ENCODE measurements at regions not wholly inside any gene's neighbourhood (a gene's known extent, or its start where the extent isn't known, plus 50 kb on each side); places are given as distances from the start of the nearest gene placed in this dataset.

DNA sequence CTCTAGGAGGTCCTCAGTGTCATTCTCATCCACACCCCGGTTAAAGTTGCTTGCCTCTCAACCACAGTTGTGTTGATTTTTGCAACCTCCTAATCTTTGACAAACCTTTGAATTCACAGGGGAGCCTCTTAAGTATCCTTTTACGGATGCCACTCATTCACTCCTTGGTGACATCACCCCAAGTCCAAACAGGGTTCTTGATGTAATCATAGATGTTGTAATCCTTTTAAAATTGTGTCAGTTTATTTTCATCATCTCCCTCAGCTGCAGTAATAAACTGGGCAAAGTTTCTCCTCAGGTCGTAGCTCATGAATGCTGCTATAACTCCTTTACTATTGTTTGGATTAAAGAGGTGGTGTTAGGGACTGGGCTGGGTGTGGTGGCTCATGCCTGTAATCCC lies 637.2 kb upstream of the NUDT12 start:
- TF ChIP-seq, protein P1, sequence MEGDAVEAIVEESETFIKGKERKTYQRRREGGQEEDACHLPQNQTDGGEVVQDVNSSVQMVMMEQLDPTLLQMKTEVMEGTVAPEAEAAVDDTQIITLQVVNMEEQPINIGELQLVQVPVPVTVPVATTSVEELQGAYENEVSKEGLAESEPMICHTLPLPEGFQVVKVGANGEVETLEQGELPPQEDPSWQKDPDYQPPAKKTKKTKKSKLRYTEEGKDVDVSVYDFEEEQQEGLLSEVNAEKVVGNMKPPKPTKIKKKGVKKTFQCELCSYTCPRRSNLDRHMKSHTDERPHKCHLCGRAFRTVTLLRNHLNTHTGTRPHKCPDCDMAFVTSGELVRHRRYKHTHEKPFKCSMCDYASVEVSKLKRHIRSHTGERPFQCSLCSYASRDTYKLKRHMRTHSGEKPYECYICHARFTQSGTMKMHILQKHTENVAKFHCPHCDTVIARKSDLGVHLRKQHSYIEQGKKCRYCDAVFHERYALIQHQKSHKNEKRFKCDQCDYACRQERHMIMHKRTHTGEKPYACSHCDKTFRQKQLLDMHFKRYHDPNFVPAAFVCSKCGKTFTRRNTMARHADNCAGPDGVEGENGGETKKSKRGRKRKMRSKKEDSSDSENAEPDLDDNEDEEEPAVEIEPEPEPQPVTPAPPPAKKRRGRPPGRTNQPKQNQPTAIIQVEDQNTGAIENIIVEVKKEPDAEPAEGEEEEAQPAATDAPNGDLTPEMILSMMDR (IDR thresholded peaks at IDR 0.05; ENCODE audit: extremely low read depth in 1 of 2, insufficient read depth in 1 of 2, low read depth in 1 of 2, low read length in 2 of 2), result no peak
- TF ChIP-seq, protein P2, sequence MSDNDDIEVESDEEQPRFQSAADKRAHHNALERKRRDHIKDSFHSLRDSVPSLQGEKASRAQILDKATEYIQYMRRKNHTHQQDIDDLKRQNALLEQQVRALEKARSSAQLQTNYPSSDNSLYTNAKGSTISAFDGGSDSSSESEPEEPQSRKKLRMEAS (IDR thresholded peaks at IDR 0.05; ENCODE audit: insufficient read depth, insufficient read length), result no peak
- no peak for TF ChIP-seq GATA2 (IDR thresholded peaks at IDR 0.05; ENCODE audit: insufficient read depth, insufficient read length, low read depth, low read length)

DNA sequence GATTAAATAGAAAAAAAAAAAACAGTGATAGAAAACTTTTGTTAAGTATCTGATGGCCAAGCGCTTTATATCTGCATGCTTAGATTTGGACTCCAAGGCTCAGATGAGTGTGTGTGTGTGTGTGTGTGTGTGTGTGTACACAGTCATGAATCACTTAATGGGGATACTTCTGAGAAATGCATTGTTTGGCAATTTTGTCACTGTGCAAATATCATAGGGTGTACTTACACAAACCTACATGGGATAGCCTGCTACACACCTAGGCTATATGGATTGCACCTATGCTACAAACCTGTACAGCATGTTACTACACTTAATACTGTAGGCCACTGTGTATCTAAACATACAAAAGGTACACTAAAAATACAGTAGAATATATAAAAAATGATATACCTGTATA lies 635.6 kb upstream of the NUDT12 start:
- Histone ChIP-seq H3K27me3 (ENCODE audit: control insufficient read depth in 2 of 2, insufficient read depth in 2 of 2, low read length in 2 of 2) (no peaks in the 10 kb centered on the region), H3K9me1 (replicated peaks; ENCODE audit: control insufficient read depth, extremely low read depth, insufficient read depth, low read length) (no peaks in the 10 kb centered on the region), H4K20me1 (replicated peaks; ENCODE audit: control insufficient read depth, extremely low read depth, insufficient read depth, low read length) (no peaks in the 10 kb centered on the region), H3K4me3 (replicated peaks in 1 of 3; ENCODE audit: insufficient read depth in 1 of 3, low read depth in 1 of 3, low read length in 3 of 3) (no peak overlapping the region), H3K4me1 (ENCODE audit: control insufficient read depth, extremely low read depth, insufficient read depth, low read length) (no peaks in the 10 kb centered on the region), H3K4me2 (ENCODE audit: insufficient read depth, low read length) (no peak overlapping the region), H2AFZ (ENCODE audit: low read depth, low read length) (no peak overlapping the region), H3K9ac (replicated peaks; ENCODE audit: extremely low read depth, insufficient read depth, low read length) (no peak overlapping the region), H3K36me3 (ENCODE audit: control insufficient read depth in 2 of 2, extremely low read depth in 1 of 2, insufficient read depth in 2 of 2, low read length in 2 of 2) (no peaks in the 10 kb centered on the region), H3K79me2 (ENCODE audit: control insufficient read depth, insufficient read depth, low read length) (no peaks in the 10 kb centered on the region), H3K27ac (ENCODE audit: insufficient read depth, low read depth, low read length) (no peak overlapping the region), H3K9me3 (replicated peaks; ENCODE audit: control insufficient read depth, insufficient read depth, low read length) (no peaks in the 10 kb centered on the region)
- dilution Hi-C loops (cut with MboI; ENCODE audit: extremely low pct_ligation_motif_present, low sequenced_read_pairs) (no loop called here), intact Hi-C loops (cut with micrococcal nuclease) (no loop called here)
- no peak for DNase-seq (ENCODE audit: low read depth, low spot score)
- TF ChIP-seq, protein P1 (IDR thresholded peaks at IDR 0.05; ENCODE audit: extremely low read depth in 1 of 2, insufficient read depth in 1 of 2, low read depth in 1 of 2, low read length in 2 of 2), result no peak
- TF ChIP-seq, protein P2 (IDR thresholded peaks at IDR 0.05; ENCODE audit: insufficient read depth, insufficient read length), result no peak
- BruUV-seq (replicated peaks), result no TSS peak
- no peak for FAIRE-seq
- CTCF ChIA-PET, result interaction anchor here (1.6 kb wide), 1 partner anchor 616 kb away, joined by 5 read pairs; no protein-coding TSS in a partner anchor
- POLR2A ChIA-PET, result no interaction called here

More for the DNA sequence above, 637.2 kb upstream of the NUDT12 start:
- CTCF ChIA-PET, result interaction anchor here (1.6 kb wide), 1 partner anchor 617 kb away, joined by 5 read pairs; no protein-coding TSS in a partner anchor
- Histone ChIP-seq H3K9ac (replicated peaks; ENCODE audit: extremely low read depth, insufficient read depth, low read length) (no peak overlapping the region), H2AFZ (ENCODE audit: low read depth, low read length) (no peak overlapping the region), H3K27ac (ENCODE audit: insufficient read depth, low read depth, low read length) (no peak overlapping the region), H3K9me1 (replicated peaks; ENCODE audit: control insufficient read depth, extremely low read depth, insufficient read depth, low read length) (no peaks in the 10 kb centered on the region), H3K4me3 (replicated peaks in 1 of 3; ENCODE audit: insufficient read depth in 1 of 3, low read depth in 1 of 3, low read length in 3 of 3) (no peak overlapping the region), H3K4me2 (ENCODE audit: insufficient read depth, low read length) (no peak overlapping the region), H3K9me3 (replicated peaks; ENCODE audit: control insufficient read depth, insufficient read depth, low read length) (no peaks in the 10 kb centered on the region), H3K79me2 (ENCODE audit: control insufficient read depth, insufficient read depth, low read length) (no peaks in the 10 kb centered on the region), H3K4me1 (ENCODE audit: control insufficient read depth, extremely low read depth, insufficient read depth, low read length) (no peaks in the 10 kb centered on the region), H4K20me1 (replicated peaks; ENCODE audit: control insufficient read depth, extremely low read depth, insufficient read depth, low read length) (no peaks in the 10 kb centered on the region), H3K36me3 (ENCODE audit: control insufficient read depth in 2 of 2, extremely low read depth in 1 of 2, insufficient read depth in 2 of 2, low read length in 2 of 2) (no peaks in the 10 kb centered on the region), H3K27me3 (ENCODE audit: control insufficient read depth in 2 of 2, insufficient read depth in 2 of 2, low read length in 2 of 2) (no peaks in the 10 kb centered on the region)
- intact Hi-C loops (cut with micrococcal nuclease) (no loop called here), dilution Hi-C loops (cut with MboI; ENCODE audit: extremely low pct_ligation_motif_present, low sequenced_read_pairs) (no loop called here)
- no peak for DNase-seq (ENCODE audit: low read depth, low spot score)
- POLR2A ChIA-PET, result no interaction called here
- BruUV-seq (replicated peaks), result no TSS peak
- no peak for FAIRE-seq

All from endothelial cell of umbilical vein (primary cell).